ENCODE measurements at regions not wholly inside any gene's neighbourhood (a gene's known extent, or its start where the extent isn't known, plus 50 kb on each side); places are given as distances from the start of the nearest gene placed in this dataset.

- no peak for DNase-seq (ENCODE audit: low read depth)
Measured at GRCh38 chr6:149184523-149184922, 133.0 kb upstream of the TAB2 start.

- no peak for DNase-seq (ENCODE audit: low read depth)
Measured at GRCh38 chr6:149185799-149186357, 131.6 kb upstream of the TAB2 start.

GRCh38 chr6:149186873-149187272, 130.6 kb upstream of the TAB2 start:
- DNase-seq (ENCODE audit: low read depth) = no peak

- peak; percentile 15 for DNase-seq (ENCODE audit: low read depth)
Measured at GRCh38 chr6:149190224-149190831, 127.2 kb upstream of the TAB2 start.

GRCh38 chr6:149194820-149195558, 122.5 kb upstream of the TAB2 start:
- DNase-seq (ENCODE audit: low read depth) = no peak

GRCh38 chr6:149196091-149196490, 121.4 kb upstream of the TAB2 start:
- no peak for DNase-seq (ENCODE audit: low read depth)

GRCh38 chr6:149197482-149197881, 120.0 kb upstream of the TAB2 start:
- DNase-seq (ENCODE audit: low read depth) = no peak

- DNase-seq (ENCODE audit: low read depth) = no peak
Measured at GRCh38 chr6:149198265-149198664, 119.2 kb upstream of the TAB2 start.

GRCh38 chr6:149200282-149200945, 117.1 kb upstream of the TAB2 start:
- no peak for DNase-seq (ENCODE audit: low read depth)

- no peak for DNase-seq (ENCODE audit: low read depth)
Measured at GRCh38 chr6:149201068-149201655, 116.3 kb upstream of the TAB2 start.

- DNase-seq (ENCODE audit: low read depth) = no peak
Measured at GRCh38 chr6:149202100-149202499, 115.4 kb upstream of the TAB2 start.

GRCh38 chr6:149202952-149203351, 114.6 kb upstream of the TAB2 start:
- DNase-seq (ENCODE audit: low read depth) = no peak

- DNase-seq (ENCODE audit: low read depth) = no peak
Measured at GRCh38 chr6:149203509-149203908, 114.0 kb upstream of the TAB2 start.

- DNase-seq (ENCODE audit: low read depth) = no peak
Measured at GRCh38 chr6:149208134-149208601, 109.3 kb upstream of the TAB2 start.

GRCh38 chr6:149209871-149210775, 107.4 kb upstream of the TAB2 start:
- DNase-seq (ENCODE audit: low read depth) = no peak

GRCh38 chr6:149211046-149211571, 106.4 kb upstream of the TAB2 start:
- DNase-seq (ENCODE audit: low read depth) = no peak

- DNase-seq (ENCODE audit: low read depth) = no peak
Measured at GRCh38 chr6:149212206-149212605, 105.3 kb upstream of the TAB2 start.

GRCh38 chr6:149212892-149213801, 104.4 kb upstream of the TAB2 start:
- no peak for DNase-seq (ENCODE audit: low read depth)

GRCh38 chr6:149213829-149214228, 103.7 kb upstream of the TAB2 start:
- DNase-seq (ENCODE audit: low read depth) = no peak

GRCh38 chr6:149216459-149216858, 101.1 kb upstream of the TAB2 start:
- no peak for DNase-seq (ENCODE audit: low read depth)

Measured in T-helper 22 cell (primary cell).